DMS153 treated with DMSO at 0.1 percent for 48 hours (cell line): ENCODE measurements at regions not wholly inside any gene's neighbourhood (a gene's known extent, or its start where the extent isn't known, plus 50 kb on each side); places are given as distances from the start of the nearest gene placed in this dataset.

Experiments
- DNase-seq: peaks from one replicate; lab custom pipeline; 2025; ENCODE audit not compliant: unreplicated experiment; lab: John Stamatoyannopoulos, UW

DNA sequence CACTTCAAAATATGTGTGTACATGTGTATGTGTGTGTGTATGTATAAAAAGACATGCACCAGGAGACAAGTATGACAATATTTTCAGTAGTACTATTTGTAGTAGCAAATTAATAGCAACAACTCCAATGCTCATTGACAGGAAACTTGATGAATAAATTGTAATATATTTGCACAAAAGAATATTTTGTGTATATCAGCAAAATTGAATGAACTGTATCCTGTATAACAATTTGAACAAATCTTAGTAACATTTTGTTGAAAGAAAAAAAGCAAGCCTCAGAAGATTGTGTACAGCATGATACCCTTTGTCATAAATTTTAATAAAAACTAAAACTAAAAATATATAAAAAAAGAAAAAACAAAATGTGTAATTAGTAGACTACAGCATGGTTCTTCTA lies 1367.3 kb upstream of the TMEFF2 start:
- no peak for DNase-seq

DNA sequence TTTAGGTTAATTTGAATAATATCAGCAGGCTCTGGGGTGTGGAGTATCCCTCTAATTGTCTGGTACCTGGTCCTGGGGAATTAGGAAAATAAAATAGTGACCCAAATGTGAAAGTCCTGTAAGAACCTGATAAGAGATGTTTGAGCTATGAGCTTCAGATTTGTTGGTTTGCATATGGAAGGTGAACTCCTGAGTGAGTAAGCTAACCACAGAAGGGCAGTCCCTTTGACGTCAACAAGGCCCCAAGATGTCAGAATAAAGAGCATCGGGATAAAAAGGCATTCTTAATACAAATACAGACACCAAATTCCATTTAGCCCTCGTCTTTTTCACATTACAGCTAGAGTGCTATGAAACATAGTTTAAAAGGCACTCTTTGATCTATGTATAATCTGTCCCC lies 1366.3 kb upstream of the TMEFF2 start:
- DNase-seq = no peak

DNA sequence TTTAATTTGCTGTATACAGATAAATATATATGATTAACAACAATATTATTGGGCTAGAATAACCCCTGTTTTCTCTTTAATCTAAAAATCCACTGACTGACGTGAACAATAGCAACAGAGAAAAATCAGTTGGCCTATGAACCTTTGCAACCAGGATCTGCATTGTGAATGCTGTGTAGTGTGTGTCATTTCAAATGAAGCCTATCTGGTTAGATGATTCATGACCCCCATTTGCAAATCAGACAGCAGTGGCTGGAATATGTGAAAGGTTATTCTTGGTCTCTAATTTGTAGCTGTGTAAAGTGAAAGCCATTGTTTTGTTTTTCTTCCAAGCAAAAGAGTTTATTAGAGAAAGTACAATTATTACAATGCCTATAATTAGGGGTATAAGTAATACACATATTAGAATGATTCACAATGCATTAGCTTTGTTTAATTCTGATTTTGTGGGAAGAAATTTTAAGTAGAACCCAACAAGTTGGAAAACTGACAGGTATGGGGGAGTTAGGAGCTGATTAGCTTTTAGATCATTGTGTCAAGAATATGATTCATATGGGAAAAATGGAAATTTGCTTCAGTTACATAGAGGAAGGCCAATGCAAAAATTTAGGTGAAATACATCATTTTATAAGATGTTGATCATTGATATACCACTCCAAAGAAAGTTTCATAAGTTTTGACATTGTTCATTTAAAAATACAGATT lies 1362.2 kb upstream of the TMEFF2 start:
- no peak for DNase-seq

DNA sequence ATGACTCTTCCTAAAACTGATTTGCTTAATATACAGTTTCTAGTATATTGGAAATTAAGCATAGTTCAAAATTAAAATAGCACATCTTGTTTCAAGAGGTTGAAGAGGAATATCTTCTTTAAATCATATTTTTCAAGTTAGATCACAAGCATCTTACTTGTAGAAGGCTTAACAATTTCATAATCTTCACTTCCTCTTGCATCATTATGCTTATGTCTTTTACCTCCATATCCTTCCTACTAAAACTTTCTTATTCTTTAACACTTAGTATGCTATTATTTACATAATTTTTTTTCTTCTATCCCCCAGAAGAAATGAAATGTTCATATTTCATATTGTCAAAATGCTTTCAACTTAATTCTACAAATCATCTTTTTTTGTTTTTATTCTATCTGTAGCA lies 1354.9 kb upstream of the TMEFF2 start:
- no peak for DNase-seq

DNA sequence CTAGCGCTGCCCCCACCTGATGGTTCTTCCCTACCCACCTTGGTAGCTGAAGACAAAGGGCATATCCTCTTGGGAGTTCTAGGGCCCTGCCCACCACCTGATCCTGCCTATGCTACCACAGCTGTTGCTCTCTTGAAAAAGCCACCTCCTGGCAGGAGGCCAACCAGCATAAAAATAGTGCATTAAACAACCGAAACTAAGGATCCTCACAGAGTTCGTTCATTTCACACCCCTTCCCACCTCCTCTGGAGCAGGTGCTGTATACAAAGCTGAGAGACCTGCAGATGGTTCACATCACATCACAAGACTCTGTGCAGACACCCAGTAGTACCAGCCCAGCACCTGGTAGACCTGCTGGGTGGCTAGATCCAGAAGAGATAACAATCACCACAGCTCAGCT lies 1348.0 kb upstream of the TMEFF2 start:
- DNase-seq = peak; percentile 45

DNA sequence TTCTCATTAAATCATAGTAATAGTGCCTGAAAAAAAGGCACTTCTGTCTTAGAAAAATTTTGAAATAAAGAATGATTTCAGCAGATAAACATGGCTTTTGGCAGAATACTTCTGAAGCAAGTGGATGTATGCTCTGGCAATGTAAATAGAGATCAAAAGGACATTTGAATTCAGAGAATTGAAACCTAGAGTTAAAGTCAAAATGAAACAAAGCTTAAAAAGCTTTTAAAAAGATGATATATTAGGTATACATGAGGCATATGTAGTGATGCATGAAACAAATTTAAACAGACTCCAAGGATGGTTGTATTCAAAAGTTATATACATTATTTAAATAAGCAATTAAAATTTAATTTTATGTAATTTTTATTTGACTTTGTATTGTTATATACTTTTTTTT lies 1344.5 kb upstream of the TMEFF2 start:
- no peak for DNase-seq

DNA sequence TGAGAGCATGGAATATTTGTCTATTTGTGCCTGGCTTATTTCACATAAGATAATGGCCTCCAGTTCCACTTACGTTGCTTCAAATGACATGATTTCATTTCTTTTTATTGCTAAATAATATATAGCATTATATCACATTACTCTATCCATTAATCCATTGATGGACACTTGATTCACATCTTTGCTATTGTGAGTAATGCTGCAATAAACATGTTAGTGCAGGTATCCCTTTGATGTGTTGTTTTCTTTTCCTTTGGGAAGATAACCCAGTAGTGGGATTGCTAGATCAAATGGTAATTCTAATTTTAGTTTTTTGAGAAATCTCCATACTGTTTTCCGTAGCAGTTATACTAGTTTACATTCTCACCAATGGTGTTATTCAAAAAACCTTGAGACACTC lies 1343.3 kb upstream of the TMEFF2 start:
- no peak for DNase-seq

DNA sequence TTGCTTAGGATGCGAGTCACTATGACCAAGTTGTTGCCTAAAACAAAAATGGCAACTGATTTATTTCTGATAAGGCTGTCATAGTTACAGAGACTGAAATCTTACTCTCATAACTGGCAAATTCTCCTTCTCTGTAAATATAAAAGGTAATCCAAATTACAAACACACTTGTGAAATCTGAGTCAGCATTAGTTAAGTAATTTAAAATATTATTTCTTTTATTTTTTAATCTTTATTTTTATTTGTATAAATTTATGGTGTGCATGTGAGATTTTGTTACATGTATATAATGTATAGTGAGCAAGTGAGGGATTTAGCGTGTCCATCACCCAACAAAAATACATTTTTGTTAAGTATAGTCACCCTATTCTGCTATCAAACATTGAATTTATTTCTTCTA lies 1342.8 kb upstream of the TMEFF2 start:
- DNase-seq = no peak

DNA sequence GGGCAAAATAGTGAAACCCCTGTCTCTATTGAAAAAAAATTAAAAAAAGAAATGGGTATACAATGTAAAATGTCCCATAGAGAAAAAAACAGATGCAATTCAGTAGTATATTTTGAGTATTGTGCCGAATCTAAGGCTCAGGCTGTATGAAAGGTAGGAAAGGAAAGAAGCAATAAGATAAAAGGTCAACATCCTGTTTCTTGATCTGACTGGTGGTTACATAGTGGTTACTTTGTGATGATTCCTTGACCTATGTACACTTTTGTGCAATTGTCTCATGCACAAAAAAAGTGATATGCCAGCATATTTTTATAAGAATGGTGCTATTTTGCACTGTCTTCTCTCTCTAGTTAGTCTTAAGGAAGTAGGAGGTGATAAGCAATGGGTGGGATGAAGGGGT lies 1333.7 kb upstream of the TMEFF2 start:
- no peak for DNase-seq

DNA sequence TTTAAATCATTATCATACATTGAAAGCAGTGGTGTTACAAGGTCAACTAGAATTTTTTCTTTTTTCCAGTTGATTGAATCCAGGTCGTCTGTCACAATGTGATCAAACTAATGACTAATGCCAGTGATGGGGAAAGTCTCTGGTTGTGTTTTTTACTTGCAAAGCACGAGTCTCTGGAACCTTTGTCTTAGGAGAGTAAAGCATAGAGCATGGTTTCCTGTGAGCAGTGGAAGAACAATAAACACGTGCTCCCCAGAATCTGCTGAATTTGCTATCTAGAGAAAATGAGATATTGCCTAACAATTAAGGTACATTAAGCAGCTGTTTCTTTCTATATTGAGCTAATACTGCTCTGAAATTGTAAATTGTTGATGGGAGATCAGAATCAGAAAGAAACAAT lies 1332.4 kb upstream of the TMEFF2 start:
- no peak for DNase-seq

DNA sequence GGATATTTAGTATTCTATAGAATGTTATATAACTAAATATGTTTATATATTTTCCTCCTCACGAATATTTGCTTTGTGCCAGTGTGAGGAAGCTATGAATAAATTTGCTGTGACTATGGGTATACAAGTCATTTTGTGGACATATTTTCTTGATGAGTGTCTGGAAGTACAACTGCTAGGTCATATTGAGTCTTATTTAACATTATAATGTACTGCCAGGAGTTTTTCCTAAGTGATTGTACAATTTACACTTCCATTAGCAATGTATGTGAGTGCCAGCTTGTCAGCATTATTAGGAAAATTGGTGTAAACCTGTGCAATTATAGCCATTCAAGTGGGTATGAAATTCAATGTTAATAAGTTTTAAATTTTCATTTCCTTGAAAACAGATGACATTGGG lies 1328.9 kb upstream of the TMEFF2 start:
- DNase-seq = no peak

DNA sequence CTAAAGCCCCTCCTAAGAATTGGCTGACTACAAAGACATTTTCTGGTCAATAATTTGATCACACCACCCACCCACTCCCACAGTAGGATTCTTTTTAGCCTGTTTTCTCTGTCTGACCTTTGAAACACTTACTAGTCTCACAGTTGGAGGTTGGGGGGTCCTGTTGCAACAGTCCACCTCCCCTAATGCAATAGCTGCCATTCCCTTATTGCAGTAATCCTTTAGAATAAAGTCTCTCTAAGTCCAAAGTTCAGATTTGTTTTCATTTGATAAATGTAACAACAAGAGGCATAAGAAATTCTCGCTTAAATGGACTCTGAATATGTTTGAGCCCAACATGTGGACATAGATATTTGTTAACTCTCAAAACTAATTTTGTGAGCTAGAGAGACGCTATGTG lies 1326.8 kb upstream of the TMEFF2 start:
- no peak for DNase-seq

DNA sequence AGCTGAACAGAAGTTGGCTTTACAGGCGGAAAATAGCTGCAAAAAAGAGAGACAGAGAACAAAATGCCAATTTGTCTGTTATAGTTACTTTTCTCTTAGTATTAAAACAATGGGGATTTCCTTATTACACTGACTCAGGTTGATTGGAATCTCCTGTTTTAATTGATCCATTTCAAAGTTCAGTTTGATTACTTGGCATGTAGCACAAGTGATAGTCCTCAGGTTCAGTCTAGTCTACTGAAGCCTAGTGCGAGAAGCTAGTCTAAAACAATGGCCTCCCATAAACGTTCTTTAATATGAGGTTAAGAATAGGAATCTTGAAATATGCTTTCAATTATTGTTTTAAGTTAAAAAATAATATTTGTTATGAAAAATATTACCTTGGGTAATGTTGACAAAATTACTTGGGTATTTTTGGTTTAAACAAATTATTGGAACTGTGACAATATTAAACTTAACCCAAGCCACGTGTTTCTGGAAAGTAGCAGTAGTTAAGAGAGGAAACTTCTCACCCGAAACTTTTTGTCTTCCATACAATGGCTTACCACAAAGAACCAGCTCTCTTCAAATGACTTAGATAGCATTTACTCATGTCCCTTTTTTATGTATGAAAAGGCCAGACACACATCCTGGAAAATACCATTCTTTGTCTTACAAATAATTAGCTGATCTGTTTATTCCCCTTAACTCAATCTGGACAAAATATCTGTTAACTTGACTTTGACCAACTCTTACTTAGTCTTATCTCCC lies 1326.2 kb upstream of the TMEFF2 start:
- no peak for DNase-seq

DNA sequence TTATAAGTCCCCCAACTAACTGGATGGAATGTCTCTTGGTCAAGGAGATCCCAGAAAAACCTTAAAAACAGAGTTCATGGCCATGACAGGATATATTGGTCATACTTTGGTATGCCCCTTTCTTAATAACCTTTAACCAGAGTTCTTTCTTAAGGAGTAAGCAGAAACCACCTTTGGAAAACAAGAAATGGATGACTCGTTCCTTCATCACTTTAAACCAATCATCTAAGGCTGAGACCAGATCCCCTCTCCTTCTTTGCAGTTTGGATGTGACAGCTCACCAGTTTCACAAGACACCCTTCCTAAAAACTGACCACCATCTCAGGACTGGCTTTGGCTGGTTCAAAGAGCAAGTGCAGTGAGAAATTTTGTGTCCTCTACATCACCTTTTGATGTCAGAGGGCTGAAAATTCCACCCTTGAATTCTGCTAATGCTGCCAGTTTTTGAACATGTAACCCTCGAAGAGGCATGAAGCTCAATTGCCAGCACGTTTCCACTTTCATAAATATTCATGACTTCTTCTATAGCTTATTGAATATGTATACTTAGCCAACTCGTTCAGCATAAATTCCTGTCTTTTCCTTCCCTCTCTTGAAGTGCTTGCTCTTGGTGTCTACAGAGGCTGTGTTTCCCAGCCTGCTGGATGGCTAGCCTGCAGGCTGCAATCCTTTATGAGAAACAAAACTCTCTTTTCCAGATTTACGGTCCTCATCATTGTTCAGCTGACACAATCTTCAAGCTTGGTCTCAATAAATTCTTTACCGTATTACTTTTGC lies 1323.5 kb upstream of the TMEFF2 start:
- no peak for DNase-seq

DNA sequence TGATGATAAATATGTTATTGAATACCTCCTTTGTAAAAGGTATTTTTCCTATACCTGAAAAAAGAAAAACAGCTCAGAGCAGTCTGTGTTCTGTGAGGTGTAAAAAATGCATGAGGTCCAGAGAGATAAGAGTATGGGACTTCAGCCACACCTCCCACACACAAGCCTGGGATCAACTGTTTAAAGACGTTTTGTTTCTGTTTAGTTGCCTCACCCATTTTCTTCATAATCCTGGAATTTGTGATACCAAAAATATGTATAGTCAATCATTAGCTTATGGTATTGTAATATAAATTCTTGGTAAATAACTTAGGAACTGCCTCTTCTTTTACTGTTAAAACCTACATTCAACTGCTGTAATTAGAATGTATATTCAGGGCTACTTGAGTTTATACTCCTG lies 1322.9 kb upstream of the TMEFF2 start:
- no peak for DNase-seq

DNA sequence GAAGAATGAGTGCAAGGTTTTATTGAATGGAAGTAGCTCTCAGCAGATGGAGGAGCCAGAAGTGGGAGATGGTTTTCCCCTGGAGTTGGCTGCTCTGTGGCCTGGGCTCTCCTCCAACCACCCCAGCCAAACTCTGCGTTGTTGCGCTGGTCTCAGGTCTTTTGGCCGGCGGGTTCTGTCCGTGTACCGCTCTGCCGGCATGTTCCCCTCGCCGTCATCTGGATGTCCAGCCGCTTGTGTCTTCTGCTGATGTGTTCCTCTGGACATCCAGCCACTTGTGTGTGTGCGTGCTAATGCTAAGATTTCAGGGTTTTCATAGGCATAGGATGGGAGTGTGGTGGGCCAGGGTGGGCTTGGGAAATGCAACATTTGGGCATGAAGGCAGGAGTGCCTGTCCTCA lies 1311.3 kb upstream of the TMEFF2 start:
- no peak for DNase-seq

DNA sequence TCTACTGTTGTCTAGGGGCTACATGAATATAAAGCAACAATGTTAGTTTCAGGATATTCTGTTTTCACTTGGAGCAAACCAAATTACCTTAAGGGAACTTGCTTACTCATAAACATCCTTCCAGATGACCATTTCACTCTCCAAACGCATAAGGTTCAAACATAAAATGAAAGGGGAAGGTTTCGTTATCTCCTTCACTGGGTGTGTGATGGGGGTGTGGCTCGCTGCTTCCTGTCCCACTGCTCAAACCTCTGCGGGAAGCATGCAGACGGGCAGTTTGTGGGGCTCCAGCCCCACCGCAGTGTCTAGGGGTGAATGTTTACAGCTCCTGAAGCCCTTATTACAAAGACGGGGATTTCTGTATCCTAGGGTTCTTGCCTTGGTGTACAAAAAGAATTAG lies 1310.9 kb upstream of the TMEFF2 start:
- DNase-seq = no peak

DNA sequence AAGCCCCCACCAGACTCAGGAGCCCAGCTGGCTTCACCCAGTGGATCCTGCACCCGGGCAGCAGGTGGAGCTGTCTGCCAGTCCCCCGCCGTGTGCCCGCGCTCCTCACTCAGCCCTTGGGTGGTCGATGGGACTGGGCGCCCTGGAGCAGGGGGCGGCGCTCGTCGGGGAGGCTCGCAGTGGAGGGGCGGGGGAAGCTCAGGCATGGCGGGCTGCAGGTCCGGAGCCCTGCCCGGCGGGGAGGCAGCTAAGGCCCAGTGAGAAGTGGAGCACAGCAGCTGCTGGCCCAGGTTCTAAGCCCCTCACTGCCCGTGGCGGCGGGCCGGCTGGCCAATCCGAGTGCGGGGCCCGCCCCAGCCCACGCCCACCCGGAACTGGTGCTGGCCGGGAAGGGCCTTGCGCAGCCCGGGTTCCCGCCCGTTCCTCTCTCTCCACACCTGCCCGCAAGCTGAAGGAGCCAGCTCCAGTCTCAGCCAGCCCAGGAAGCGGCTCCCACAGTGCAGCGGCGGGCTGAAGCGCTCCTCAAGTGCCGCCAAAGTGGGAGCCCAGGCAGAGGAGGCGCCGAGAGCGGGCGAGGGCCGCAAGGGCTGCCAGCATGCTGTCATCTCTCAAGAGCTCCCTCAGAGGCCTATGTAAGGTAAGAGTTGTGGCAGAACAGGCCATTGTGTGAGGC lies 1307.8 kb upstream of the TMEFF2 start:
- no peak for DNase-seq

DNA sequence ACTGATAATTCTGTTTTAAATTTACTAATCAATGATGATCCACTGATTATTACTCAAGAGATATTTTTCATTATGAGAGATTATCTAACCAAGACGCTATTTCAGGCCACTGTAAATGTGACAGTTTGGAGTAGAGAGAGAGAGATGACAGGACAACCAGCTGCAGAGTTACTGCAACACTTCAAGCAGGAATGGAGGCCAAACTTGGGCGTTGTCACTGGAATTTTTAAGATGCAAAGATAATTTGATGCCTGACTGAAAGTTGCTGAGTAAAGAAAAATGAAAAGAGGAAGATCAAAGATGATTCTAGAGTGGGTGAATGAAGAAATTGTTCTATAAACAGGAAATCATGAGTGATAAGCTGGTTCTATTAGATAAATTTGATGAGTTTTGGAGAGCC lies 1302.1 kb upstream of the TMEFF2 start:
- no peak for DNase-seq

DNA sequence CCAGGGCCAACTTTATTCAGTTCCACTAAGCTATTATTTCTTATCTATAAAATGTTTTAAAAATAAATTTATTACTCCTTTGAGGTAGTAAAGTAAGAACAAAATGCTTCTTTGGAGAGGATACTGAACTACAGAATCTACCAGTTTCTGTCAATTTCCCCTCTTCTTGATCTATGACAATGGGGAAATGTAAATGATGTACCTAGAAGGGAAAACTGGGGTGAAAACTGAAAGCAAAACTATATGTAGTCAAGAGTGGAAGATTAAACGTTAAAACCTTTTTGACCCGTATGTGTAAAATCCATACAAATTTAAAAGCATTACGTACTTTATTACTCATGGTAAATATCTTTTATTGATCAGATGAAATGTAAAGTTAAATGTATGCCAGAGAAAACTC lies 1287.8 kb upstream of the TMEFF2 start:
- no peak for DNase-seq

DNA sequence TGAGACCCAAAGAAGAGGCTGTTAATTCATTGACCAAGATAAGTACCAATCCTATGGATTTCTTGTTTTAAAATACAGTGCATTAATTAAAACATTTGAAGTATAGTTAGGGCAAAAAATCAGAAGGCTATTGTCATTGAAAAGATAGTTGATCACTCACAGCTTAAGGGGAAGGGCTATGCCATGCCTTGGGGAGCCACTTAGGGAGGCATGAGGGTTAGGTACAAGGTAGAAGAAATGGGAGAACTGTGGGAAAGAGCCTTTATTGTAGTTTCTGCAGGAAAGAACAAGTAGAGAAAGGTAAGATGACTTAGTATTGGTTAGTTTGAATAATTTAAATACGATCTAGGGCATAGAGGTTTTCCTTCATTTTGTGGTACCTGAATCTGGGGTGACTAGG lies 1285.5 kb upstream of the TMEFF2 start:
- DNase-seq = no peak
